ENCODE measurements at regions not wholly inside any gene's neighbourhood (a gene's known extent, or its start where the extent isn't known, plus 50 kb on each side); places are given as distances from the start of the nearest gene placed in this dataset.

GRCh38 chr4:14138106-14138505 is 510.6 kb upstream of the BOD1L1 start:
- Histone ChIP-seq H3K27me3 (ENCODE audit: control insufficient read depth, insufficient read depth, low read length) (no peaks in the 10 kb centered on the region), H3K4me3 (ENCODE audit: low read length in 3 of 3) (no peak overlapping the region), H3K9me3 (ENCODE audit: control insufficient read depth in 2 of 3, insufficient read depth in 1 of 3, low read length in 3 of 3) (no peaks in the 10 kb centered on the region), H3K36me3 (ENCODE audit: control insufficient read depth in 2 of 3, insufficient read depth in 3 of 3, low read length in 3 of 3) (no peaks in the 10 kb centered on the region), H3K4me1 (ENCODE audit: control insufficient read depth in 2 of 3, insufficient read depth in 2 of 3, low read depth in 1 of 3, low read length in 3 of 3) (no peaks in the 10 kb centered on the region), H3K27ac (ENCODE audit: low read depth in 2 of 2, low read length in 2 of 2) (no peak overlapping the region), H3K9ac (ENCODE audit: low read length in 3 of 3) (no peak overlapping the region)
- TF ChIP-seq, protein P1, sequence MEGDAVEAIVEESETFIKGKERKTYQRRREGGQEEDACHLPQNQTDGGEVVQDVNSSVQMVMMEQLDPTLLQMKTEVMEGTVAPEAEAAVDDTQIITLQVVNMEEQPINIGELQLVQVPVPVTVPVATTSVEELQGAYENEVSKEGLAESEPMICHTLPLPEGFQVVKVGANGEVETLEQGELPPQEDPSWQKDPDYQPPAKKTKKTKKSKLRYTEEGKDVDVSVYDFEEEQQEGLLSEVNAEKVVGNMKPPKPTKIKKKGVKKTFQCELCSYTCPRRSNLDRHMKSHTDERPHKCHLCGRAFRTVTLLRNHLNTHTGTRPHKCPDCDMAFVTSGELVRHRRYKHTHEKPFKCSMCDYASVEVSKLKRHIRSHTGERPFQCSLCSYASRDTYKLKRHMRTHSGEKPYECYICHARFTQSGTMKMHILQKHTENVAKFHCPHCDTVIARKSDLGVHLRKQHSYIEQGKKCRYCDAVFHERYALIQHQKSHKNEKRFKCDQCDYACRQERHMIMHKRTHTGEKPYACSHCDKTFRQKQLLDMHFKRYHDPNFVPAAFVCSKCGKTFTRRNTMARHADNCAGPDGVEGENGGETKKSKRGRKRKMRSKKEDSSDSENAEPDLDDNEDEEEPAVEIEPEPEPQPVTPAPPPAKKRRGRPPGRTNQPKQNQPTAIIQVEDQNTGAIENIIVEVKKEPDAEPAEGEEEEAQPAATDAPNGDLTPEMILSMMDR (IDR thresholded peaks at IDR 0.05; ENCODE audit: borderline replicate concordance, extremely low read depth, insufficient read depth) = no peak
- intact Hi-C loops (cut with DNase I) = no loop called here
- DNase-seq (no peak), FAIRE-seq (no peak)

- FAIRE-seq (no peak), DNase-seq (no peak)
- H3K36me3 ChIP-seq (ENCODE audit: control insufficient read depth in 2 of 3, insufficient read depth in 3 of 3, low read length in 3 of 3) = no peaks in the 10 kb centered on the region
- TF ChIP-seq, protein P1 (IDR thresholded peaks at IDR 0.05; ENCODE audit: borderline replicate concordance, extremely low read depth, insufficient read depth) = no peak
- H3K27me3 ChIP-seq (ENCODE audit: control insufficient read depth, insufficient read depth, low read length) = no peaks in the 10 kb centered on the region
- intact Hi-C loops (cut with DNase I) = no loop called here
- no peak overlapping the region for H3K4me3 ChIP-seq (ENCODE audit: low read length in 3 of 3)
- no peaks in the 10 kb centered on the region for H3K9me3 ChIP-seq (ENCODE audit: control insufficient read depth in 2 of 3, insufficient read depth in 1 of 3, low read length in 3 of 3)
- H3K9ac ChIP-seq (ENCODE audit: low read length in 3 of 3) = no peak overlapping the region
- H3K4me1 ChIP-seq (ENCODE audit: control insufficient read depth in 2 of 3, insufficient read depth in 2 of 3, low read depth in 1 of 3, low read length in 3 of 3) = no peaks in the 10 kb centered on the region
- no peak overlapping the region for H3K27ac ChIP-seq (ENCODE audit: low read depth in 2 of 2, low read length in 2 of 2)
Measured at GRCh38 chr4:14143892-14144291, 516.4 kb upstream of the BOD1L1 start.

DNA sequence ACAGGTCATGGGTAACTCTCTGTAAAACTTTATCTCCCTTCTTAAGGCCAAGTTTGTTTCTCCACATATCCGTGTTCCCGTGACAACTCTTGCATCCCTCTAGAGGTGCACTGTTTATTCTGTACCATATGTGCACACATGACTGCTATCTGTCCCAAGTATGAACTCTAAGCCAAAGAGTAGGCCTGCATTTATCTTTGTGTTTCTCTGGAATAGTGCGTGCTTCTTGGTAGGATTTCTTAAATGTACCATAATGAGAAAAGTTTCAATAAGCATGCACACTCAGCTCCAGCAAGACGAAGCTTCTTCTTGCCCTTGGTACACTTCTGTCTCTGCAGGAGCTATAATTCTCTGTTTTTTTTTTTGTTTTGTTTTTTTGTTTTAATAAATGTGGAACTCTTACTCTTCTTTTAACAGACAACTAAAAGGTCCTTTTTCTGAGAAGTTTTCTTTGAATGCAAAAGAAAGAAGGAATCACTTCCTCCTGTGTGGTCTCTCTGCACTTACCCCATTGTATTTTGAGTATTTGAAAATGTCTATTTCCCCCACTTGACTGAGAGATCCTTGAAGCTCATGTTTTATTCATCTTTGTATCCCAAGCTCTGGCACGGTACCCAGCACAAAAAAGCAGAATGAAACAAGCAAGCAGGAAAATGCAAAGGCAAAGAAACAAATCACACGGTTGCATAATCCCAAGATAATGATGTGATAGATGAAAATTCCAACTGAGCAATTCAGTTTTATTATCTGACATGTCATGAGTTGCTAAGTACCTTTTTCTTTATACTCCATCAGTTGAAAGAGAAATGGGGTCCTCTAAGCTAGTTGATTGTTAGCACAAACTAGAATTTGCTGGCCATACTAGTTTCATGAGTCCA is 521.9 kb upstream of the BOD1L1 start:
- H3K36me3 ChIP-seq (ENCODE audit: control insufficient read depth in 2 of 3, insufficient read depth in 3 of 3, low read length in 3 of 3) = no peaks in the 10 kb centered on the region
- TF ChIP-seq, protein P1 (IDR thresholded peaks at IDR 0.05; ENCODE audit: borderline replicate concordance, extremely low read depth, insufficient read depth) = no peak
- no peak overlapping the region for H3K9ac ChIP-seq (ENCODE audit: low read length in 3 of 3)
- H3K27me3 ChIP-seq (ENCODE audit: control insufficient read depth, insufficient read depth, low read length) = no peaks in the 10 kb centered on the region
- H3K4me1 ChIP-seq (ENCODE audit: control insufficient read depth in 2 of 3, insufficient read depth in 2 of 3, low read depth in 1 of 3, low read length in 3 of 3) = no peaks in the 10 kb centered on the region
- DNase-seq = no peak
- no peak overlapping the region for H3K27ac ChIP-seq (ENCODE audit: low read depth in 2 of 2, low read length in 2 of 2)
- no peak overlapping the region for H3K4me3 ChIP-seq (ENCODE audit: low read length in 3 of 3)
- intact Hi-C loops (cut with DNase I) = no loop called here
- no peaks in the 10 kb centered on the region for H3K9me3 ChIP-seq (ENCODE audit: control insufficient read depth in 2 of 3, insufficient read depth in 1 of 3, low read length in 3 of 3)
- FAIRE-seq = no peak
